ENCODE measurements at regions not wholly inside any gene's neighbourhood (a gene's known extent, or its start where the extent isn't known, plus 50 kb on each side); places are given as distances from the start of the nearest gene placed in this dataset.

DNA sequence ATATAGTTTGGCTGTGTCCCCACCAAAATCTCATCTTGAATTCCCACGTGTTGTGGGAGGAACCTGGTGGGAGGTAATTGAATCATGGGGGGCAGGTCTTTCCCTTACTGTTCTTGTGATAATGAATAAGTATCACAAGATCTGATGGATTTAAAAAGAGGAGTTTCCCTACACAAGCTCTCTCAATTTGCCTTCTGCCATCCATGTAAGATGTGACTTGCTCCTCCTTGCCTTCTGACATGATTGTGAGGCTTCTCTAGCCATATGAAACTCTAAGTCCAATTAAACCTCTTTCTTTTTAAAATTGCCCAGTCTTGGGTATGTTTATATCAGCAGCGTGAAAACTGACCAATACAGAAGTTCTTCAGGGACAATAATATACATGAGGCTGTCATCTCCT lies 425.1 kb downstream of the PABPC4L start:
- no peak for DNase-seq (ENCODE audit: low read depth in 3 of 3, low spot score in 2 of 3)

DNA sequence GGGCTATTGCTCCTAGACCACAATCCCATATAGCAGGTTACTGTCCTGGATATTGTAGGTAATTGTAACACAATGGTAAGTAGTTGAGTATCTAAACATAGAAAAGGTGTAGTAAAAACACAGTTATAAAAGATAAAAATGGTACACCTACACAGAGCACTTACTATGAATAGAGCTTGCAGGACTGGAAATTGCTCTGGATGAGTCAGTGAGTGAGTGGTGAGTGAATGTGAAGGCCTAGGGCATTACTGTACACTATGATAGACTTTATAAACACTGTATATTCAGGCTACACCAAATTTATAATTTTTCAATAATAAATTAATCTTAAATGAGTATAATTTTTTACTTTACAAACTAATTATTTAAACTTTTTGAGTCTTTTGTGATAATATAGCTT lies 425.7 kb downstream of the PABPC4L start:
- DNase-seq (ENCODE audit: low read depth in 3 of 3, low spot score in 2 of 3) = no peak

DNA sequence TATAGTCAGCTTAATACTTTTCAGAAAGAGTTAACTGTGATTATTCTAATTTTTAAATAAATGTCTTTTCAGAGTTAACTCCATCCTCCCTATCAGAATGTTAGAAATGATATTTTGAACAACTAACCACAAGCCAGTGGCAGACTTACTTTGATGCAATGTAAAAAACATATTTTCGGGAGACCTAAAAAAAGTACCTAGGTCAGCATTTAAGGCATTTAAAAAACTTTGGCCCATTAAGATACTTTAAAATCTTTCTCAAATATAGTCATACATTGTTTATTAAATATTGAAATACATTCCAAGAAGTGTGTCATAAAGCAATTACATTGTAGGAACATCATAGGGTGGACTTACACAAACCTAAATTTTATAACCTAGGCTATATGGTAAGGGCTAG lies 426.1 kb downstream of the PABPC4L start:
- DNase-seq (ENCODE audit: low read depth in 3 of 3, low spot score in 2 of 3) = no peak

DNA sequence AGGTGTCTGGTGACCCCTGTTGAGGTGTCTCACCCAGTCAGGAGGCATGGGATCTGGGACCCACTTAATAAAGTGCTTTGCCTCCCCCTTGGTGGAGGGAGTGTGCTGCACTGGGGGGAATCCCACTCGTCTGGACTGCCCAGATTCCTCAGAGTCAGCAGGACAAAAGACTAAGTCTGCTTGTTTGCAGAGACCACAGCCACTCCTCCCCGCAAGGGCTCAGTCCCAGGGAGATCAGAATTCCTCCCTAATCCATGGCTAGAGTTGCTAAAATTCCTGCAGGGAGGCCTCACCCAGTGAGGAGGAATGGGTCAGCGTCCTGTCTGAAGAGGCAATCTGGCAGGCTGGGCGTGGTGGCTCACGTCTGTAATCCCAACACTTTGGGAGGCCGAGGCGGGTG lies 442.2 kb downstream of the PABPC4L start:
- no peak for DNase-seq (ENCODE audit: low read depth in 3 of 3, low spot score in 2 of 3)

DNA sequence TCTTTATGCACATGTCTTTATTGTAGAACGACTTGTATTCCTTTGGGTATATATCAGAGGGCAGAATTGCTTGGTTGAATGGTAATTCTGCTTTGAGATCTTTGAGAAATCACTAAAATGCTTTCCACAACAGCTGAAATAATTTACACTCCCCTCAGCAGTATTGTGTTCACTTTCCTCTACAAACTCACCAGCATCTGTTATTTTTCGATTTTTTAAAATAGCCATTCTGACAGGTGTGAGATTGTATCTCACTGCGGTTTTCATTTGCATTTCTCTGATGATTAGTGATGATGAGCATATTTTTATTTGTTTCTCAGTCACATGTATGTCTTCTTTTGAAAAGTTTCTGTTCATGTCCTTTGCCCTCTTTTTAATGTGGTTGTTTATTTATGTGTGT lies 459.8 kb downstream of the PABPC4L start:
- DNase-seq (ENCODE audit: low read depth in 3 of 3, low spot score in 2 of 3) = no peak

DNA sequence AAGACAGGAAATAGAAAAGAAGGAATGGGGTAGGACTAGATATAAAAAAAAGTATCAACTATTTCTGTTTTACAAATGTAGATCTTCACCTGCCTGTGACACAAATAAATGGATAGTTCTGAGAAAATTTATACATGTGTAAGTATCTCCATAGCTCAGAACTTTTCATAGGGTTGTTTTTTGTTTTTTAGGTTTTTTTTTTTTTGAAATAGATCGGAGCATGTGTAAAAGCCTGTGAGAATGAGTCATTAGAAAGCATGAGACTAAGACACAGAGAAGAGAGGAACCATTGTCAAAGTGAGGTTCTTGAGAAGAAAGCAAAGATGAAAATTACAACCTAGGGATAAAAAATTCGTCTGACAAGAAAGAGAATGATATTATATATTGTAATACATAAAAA lies 481.6 kb downstream of the PABPC4L start:
- DNase-seq (ENCODE audit: low read depth in 3 of 3, low spot score in 2 of 3) = no peak

DNA sequence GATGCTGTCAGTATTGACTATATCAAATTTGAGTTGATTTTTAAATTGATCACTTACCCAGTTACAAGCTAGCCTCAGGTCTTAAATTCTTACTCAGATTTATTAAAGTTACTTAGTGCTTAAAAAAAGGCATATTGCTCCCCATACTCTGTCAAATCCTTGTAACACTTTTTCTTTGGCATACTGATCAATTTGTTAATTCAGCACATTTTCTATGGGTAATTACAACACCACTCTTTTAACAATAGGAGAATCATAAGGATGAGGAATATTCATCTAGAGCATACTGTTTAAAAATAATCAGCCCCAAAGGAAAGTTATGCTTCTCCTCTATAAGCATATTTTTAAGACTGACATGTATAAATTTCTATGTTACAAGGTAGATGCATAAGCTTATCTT lies 482.5 kb downstream of the PABPC4L start:
- no peak for DNase-seq (ENCODE audit: low read depth in 3 of 3, low spot score in 2 of 3)

DNA sequence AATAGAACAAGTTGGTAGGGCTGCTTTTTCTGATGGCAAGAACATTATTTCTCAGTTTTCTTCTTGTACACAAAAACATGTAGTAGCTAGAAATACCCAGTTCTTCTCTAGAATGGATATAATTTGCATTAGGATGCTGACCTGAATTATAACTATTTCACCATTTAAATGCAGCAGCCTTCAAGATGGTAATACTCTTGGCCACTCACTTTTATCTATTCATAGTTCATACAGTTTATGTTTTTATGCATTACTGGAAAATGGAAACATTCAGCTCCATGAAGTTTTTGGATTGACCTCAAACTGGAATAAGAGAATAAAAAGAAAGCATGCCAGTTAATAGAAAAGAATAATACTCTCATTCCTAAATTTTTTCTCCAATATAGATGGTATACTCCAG lies 487.4 kb downstream of the PABPC4L start:
- no peak for DNase-seq (ENCODE audit: low read depth in 3 of 3, low spot score in 2 of 3)

DNA sequence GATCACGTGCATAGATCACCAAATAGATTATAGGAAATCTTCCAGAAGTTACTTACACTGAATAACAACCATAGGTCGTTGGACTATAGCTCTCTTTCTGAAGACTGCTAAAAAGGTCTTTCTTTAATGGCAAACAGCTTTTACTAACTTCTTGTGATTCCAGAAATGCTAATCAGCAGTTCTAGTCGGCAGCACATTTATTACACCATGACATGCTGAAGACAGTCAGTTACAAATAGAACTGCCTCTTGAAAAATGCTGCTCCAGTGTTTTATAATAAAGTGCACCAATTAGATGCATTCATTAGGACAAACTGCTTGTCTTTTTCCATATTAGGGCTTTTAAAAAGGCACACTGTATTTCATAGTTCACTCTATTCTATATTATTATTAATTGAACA lies 488.2 kb downstream of the PABPC4L start:
- no peak for DNase-seq (ENCODE audit: low read depth in 3 of 3, low spot score in 2 of 3)

DNA sequence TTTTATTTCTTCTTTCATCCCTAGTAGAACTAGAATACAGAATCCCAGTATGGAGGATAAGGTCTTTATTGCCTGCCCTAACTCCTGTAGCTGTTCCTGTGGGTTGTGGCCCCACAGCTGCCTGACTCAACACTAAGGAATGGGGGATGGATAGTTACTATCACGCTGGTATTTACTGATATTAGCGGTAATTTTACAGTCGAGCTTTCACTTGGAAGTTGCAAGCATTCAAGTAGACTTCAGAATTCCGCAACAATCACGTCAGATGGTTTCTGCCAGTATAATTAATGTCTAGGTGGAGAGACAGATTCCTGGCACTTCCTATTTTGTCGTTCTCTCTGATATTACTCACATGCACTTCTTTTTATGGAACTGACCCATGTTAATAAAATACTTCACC lies 489.8 kb downstream of the PABPC4L start:
- no peak for DNase-seq (ENCODE audit: low read depth in 3 of 3, low spot score in 2 of 3)

DNA sequence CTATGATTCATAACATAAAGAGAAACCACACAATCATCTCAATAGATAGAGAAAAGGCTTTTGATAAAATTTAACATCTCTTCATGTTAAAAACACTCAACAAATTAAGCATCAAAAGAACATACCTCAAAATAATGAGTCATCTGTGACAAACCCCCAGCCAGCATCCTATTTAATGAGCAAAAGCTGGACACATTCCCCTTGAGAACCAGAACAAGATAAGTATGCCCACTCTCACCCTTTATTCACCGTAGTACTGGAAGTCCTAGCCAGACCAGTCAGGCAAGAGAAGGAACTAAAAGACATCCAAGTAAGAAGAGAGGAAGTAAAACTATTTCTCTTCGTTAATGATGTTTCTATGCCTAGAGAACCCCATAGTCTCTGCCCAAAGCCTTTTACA lies 507.2 kb downstream of the PABPC4L start:
- DNase-seq (ENCODE audit: low read depth in 3 of 3, low spot score in 2 of 3) = no peak

DNA sequence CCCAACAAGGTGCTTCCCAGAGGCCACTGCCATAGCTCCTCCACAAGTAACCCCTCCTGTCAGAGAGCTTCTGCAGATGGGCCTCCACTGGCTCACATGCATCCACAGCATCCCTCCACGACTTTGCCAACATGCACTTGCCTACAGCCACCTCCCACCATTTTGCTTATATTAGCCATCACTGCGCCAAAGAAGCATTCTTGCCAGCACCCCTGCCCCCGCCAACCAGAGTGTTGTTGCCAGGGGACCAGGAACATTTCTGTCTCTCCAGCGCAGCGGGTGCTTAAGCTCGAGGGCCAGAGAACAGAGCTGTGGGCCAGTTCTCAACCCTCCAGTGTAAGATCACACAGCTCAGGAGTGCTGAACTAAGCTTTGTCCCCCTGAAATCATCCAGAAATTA lies 517.6 kb downstream of the PABPC4L start:
- DNase-seq (ENCODE audit: low read depth in 3 of 3, low spot score in 2 of 3) = no peak

DNA sequence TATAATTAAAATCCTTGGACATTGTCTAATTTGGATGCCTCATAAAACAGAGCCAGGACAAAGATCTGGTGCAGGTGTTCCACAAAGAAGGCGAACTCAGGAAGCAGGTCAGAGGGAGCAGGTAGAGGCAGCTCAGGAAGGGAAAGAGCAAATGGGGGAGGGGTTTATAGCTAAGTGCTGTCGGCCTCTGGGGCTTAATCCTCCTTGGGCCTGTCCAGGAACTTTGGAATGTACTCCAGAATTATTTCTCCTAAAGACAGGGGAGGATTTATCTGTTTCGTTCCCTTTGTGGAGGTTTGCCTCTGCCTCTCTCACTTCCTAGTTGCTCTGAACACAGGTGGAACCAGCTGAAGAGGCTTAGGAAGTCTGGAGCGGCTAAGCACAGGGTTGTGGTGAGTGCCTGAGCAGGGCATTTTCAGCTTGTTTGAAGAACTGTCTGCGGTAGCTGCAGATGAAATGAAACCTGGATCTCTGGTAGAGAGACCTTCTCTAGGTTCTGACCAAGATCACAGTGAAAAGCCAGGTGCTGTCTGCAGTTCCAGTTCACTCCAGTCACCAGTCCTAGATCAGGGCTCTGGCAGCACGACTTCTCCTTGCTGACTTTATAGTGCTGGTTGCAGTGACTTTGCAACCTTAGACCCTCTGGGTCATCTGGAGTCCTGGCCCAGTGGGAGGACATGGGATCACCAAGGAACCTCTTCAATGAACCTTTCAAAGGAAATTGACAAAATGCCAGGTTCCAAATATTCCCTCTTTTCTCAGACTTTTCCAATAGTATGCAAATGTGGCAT lies 519.2 kb downstream of the PCDH10 start:
- DNase-seq (ENCODE audit: low read depth in 3 of 3, low spot score in 2 of 3) = no peak

DNA sequence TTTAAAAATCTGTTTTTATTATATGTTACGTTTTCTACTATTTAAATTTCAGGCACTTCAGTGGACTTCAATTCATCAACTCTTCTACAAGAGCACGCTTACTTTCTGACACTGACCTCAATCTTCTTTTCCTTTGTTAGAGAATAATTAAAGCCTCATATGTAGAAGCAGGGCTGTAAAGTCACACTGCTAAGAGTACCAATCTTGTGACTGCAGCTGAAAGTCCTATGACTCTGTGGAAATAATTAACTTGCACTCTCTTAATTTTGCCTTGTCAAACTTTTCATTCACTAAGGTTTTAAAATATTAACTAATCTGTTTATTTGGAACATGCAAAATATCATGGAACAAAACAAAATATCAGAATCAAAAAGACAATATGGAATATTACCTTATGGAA lies 498.1 kb downstream of the PCDH10 start:
- DNase-seq (ENCODE audit: low read depth in 3 of 3, low spot score in 2 of 3) = no peak

DNA sequence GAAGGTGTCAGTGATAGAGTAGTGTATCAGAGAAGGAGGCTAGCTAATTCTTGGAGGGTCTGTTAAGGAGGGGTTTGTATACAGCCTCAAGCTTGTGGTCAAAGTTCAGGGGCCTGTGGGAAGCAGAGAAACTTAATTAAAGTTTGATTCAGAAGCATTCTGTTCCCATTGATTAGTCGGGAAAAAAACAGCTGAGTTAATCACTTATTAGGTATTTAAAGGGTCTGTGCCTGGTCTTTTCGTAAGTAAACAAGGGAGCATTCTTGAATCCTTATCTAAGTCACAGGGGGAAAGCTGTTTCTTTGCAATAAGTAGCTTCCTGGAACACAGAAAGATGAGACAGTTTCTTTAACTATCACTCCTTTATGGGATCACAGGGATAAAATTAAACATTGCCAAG lies 492.1 kb downstream of the PCDH10 start:
- no peak for DNase-seq (ENCODE audit: low read depth in 3 of 3, low spot score in 2 of 3)

DNA sequence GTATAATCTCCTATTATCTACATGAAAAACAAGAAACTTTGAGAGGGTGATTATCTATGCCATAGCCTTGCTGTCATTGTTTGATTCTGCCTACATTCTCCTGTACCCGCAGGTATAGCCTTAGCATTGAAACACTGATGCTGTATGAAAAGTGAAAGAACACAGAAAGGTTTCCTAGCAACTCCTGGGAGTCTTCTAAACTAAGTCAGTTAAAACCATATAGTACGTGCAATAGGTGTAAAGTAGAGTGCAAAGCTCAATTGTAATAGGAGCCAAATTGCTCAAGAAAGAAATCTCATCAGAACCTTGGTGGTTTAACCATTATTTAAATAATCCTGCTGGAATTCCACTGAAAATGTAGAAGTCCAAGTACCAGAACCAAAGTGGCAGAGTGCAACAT lies 489.7 kb downstream of the PCDH10 start:
- no peak for DNase-seq (ENCODE audit: low read depth in 3 of 3, low spot score in 2 of 3)

DNA sequence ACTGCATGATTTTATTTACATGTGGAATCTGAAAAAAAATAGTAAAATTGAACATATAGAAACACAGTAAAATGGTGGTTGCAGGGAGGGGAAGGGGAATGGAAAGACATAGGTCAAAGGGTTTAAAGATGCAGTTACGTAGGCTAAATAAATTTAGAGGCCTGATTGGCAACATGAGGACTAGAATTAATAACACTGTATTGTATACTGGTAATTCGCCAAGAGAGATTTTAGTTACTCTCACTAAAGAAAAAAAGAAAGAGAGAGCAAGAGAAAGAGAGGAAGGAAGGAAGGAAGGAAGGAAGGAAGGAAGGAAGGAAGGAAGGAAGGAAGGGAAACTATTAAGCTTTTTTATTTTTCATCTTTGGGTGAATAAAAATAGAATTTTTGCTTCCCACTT lies 488.1 kb downstream of the PCDH10 start:
- no peak for DNase-seq (ENCODE audit: low read depth in 3 of 3, low spot score in 2 of 3)

DNA sequence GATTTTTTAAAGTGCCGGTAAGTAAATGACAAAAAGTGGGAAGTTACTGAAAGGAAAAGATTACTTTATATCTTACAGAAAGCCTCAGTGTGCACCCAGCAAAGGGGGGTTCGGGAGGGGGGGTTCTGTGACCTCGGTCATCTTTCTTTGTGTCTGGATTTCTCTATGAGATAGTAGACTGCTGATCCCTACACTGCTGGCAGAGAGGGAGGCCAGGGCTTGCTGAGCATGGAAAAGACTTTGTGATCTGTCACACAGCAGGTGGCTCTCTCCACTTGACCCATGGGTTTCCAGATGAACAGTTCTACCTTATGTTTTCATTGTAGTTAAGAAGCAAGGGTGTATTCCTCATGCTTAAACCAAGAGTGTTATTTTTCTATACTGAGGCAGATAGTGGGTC lies 475.6 kb downstream of the PCDH10 start:
- no peak for DNase-seq (ENCODE audit: low read depth in 3 of 3, low spot score in 2 of 3)

DNA sequence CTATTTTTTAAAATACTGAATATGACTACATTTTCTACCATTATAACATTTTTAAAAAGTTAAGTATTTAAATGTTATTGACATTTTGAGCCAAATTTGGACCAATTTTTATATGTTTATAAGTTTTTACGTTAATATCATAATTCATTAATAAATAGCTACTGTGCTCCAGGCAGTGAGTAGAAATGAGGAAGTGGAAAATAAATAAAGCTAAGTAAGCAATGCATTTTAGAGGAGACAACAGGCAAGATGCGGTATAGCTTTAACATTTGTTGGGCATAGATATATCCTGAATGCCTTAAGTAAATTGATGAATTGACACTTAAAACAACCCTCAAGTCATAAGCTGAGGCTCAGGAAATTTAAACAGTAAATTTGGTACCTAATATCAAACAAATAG lies 474.8 kb downstream of the PCDH10 start:
- no peak for DNase-seq (ENCODE audit: low read depth in 3 of 3, low spot score in 2 of 3)

DNA sequence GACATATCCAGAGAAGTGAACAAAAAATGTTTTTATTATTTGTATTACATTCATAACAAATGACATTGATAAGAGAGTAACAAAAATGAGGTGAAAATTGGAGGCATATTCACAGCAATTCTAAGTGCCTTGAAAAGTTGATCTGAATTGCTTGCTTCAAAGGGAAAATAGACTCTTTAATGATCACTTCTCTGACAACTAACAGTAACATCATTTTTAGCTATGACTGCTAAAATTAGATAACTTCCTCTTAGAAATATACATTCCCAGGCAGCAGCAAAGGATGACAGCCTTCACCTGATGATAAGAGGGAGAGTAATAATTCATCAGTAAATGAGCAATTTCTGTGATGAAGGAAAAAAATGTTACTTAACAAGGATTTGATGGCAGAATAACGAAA lies 472.5 kb downstream of the PCDH10 start:
- DNase-seq (ENCODE audit: low read depth in 3 of 3, low spot score in 2 of 3) = no peak

DNA sequence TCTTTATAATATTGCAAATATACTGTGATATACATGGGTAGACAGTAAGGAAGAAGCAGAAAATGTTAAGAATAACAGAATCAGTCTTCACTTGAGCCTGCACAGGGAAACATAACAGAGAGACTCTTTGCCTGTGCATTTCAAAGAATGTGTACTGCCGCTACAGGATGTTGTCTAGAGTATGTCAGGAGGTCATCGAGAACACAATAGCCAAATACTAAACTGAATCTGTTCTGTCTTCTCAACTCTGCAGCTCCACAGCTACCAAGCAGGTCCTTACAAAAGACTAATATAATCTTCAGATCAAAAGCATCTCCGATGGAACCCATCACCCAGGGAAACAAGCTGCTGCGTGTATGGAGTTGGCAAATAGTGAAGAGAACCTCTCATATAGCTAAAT lies 471.5 kb downstream of the PCDH10 start:
- DNase-seq (ENCODE audit: low read depth in 3 of 3, low spot score in 2 of 3) = no peak

DNA sequence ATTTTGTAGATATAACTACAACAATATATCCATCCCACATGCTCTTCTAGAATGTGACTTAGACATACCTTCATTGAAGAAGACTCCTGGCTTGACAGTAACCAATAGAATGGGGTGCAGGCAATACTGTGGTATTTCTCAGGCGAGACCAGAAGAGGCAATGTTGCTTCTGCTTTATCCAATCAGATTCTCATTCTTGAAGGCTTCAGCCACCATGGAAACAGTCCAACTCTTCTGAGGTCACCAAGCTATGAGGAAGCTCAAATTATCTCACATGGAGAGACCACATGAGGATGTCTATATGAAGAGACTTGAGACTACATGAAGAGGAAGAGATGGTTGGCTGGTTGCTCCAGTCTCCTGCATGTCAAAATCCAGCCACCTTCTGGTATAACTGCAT lies 469.9 kb downstream of the PCDH10 start:
- no peak for DNase-seq (ENCODE audit: low read depth in 3 of 3, low spot score in 2 of 3)

DNA sequence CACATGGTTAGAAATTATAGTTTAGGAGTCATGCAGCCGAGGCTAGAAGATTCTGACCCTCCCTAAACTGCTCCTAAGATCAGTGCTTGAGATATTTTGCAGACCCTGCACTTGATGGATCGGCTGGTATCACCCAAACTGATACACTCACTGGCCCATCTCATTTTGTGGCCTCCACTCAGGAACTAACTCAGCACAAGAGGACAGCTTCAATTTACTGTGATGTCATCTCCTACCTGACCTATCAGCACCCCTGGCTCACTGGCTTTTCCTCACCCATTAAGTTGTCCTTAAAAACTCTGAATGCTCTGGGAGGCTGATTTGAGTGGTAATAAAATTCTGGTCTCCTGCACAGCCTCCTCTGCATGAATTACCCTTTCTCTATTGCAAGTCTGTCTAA lies 450.9 kb downstream of the PCDH10 start:
- DNase-seq (ENCODE audit: low read depth in 3 of 3, low spot score in 2 of 3) = no peak

Data from right renal cortex interstitium (tissue), 3 donors.